ENCODE measurements at regions not wholly inside any gene's neighbourhood (a gene's known extent, or its start where the extent isn't known, plus 50 kb on each side); places are given as distances from the start of the nearest gene placed in this dataset.

- H3K27me3 ChIP-seq (ENCODE audit: insufficient read depth, low read depth, low read length) = peaks cover 35% of the 10 kb centered on the region
- H3K27ac ChIP-seq (ENCODE audit: low read length) = no peak overlapping the region
- H3F3A ChIP-seq (ENCODE audit: insufficient read depth, low read length, poor library complexity, severe bottlenecking) = no peaks in the 10 kb centered on the region
- TF ChIP-seq MXI1 (conservative IDR thresholded peaks at IDR 0.05; ENCODE audit: poor library complexity, severe bottlenecking) (peak; percentile 33), SMC3 (conservative IDR thresholded peaks at IDR 0.05; ENCODE audit: poor library complexity) (no peak), TAF1 (IDR thresholded peaks at IDR 0.05; ENCODE audit: low read depth) (no peak), EP300 (conservative IDR thresholded peaks at IDR 0.05; ENCODE audit: poor library complexity, severe bottlenecking) (no peak), REST (IDR thresholded peaks at IDR 0.05; ENCODE audit: borderline replicate concordance) (no peak), RAD21 (conservative IDR thresholded peaks at IDR 0.05) (no peak), POLR2AphosphoS5 (IDR thresholded peaks at IDR 0.05) (no peak), CTCF (IDR thresholded peaks at IDR 0.05; ENCODE audit: poor library complexity, severe bottlenecking) (no peak)
- H3K9me2 ChIP-seq (ENCODE audit: insufficient read depth, low read length) = no peaks in the 10 kb centered on the region
- no peaks in the 10 kb centered on the region for H3K79me2 ChIP-seq (replicated peaks; ENCODE audit: insufficient read depth, low read length)
- H2AFZ ChIP-seq (ENCODE audit: low read depth, low read length) = no peak overlapping the region
- H3K9ac ChIP-seq (ENCODE audit: low read length) = peak overlapping the region; percentile 65
- H3K36me3 ChIP-seq (ENCODE audit: insufficient read depth, low read length) = no peaks in the 10 kb centered on the region
- H3K4me3 ChIP-seq (ENCODE audit: low read length) = peak overlapping the region; percentile 77
- peak overlapping the region; percentile 62 for H3K4me2 ChIP-seq (ENCODE audit: low read length)
- no peaks in the 10 kb centered on the region for H4K20me1 ChIP-seq (ENCODE audit: insufficient read depth)
- no peaks in the 10 kb centered on the region for H3K9me3 ChIP-seq (ENCODE audit: low read length)
Measured at GRCh38 chr7:32299133-32299702, 191.0 kb downstream of the LSM5 start.

- H3K9me2 ChIP-seq (ENCODE audit: insufficient read depth, low read length) = no peaks in the 10 kb centered on the region
- H3K9ac ChIP-seq (ENCODE audit: low read length) = peak overlapping the region; percentile 65
- peak overlapping the region; percentile 15 for H3K27ac ChIP-seq (ENCODE audit: low read length)
- H3K4me2 ChIP-seq (ENCODE audit: low read length) = peak overlapping the region; percentile 62
- H4K20me1 ChIP-seq (ENCODE audit: insufficient read depth) = no peaks in the 10 kb centered on the region
- H3K4me3 ChIP-seq (ENCODE audit: low read length) = peak overlapping the region; percentile 77
- H3K9me3 ChIP-seq (ENCODE audit: low read length) = no peaks in the 10 kb centered on the region
- no peaks in the 10 kb centered on the region for H3F3A ChIP-seq (ENCODE audit: insufficient read depth, low read length, poor library complexity, severe bottlenecking)
- H3K27me3 ChIP-seq (ENCODE audit: insufficient read depth, low read depth, low read length) = peaks cover 35% of the 10 kb centered on the region
- H3K36me3 ChIP-seq (ENCODE audit: insufficient read depth, low read length) = no peaks in the 10 kb centered on the region
- no peaks in the 10 kb centered on the region for H3K79me2 ChIP-seq (replicated peaks; ENCODE audit: insufficient read depth, low read length)
- peak overlapping the region; percentile 43 for H2AFZ ChIP-seq (ENCODE audit: low read depth, low read length)
- TF ChIP-seq MXI1 (conservative IDR thresholded peaks at IDR 0.05; ENCODE audit: poor library complexity, severe bottlenecking) = peak; percentile 39
- TF ChIP-seq TAF1 (IDR thresholded peaks at IDR 0.05; ENCODE audit: low read depth) = no peak
- TF ChIP-seq CTCF (IDR thresholded peaks at IDR 0.05; ENCODE audit: poor library complexity, severe bottlenecking) = peak; percentile 32
- peak; percentile 45 for TF ChIP-seq EP300 (conservative IDR thresholded peaks at IDR 0.05; ENCODE audit: poor library complexity, severe bottlenecking)
- TF ChIP-seq SMC3 (conservative IDR thresholded peaks at IDR 0.05; ENCODE audit: poor library complexity) = peak; percentile 32
- no peak for TF ChIP-seq REST (IDR thresholded peaks at IDR 0.05; ENCODE audit: borderline replicate concordance)
- TF ChIP-seq RAD21 (conservative IDR thresholded peaks at IDR 0.05) = peak; percentile 30
- no peak for TF ChIP-seq POLR2AphosphoS5 (IDR thresholded peaks at IDR 0.05)
Measured at GRCh38 chr7:32298408-32299132, 191.6 kb downstream of the LSM5 start.

Measured in neural cell (in vitro differentiated cells).